SK-N-SH treated with all-trans-retinoic acid at 6 μM for 48 hours (cell line): ENCODE measurements at regions not wholly inside any gene's neighbourhood (a gene's known extent, or its start where the extent isn't known, plus 50 kb on each side); places are given as distances from the start of the nearest gene placed in this dataset.
A peak's percentile ranks its signal among the peaks of the same experiment; 100 is the strongest.

ENCODE experiments used
- ATAC-seq: fragments of 200-7000 bp; cut with Tn5 transposase; 3 replicates; pipeline ENCODE4 v1.9.1; 2020; ENCODE audit warnings: mild to moderate bottlenecking, moderate library complexity
- ARNTL ChIP-seq: fragments of 450-650 bp; formaldehyde crosslinking; IDR thresholded peaks from 2 replicates; pipeline ENCODE4 v1.5.0; 2020; ENCODE audit warnings: low read depth, mild to moderate bottlenecking, moderate library complexity, borderline replicate concordance
- BACH2 ChIP-seq: fragments of 250-450 bp; sonication (Bioruptor Pico); IDR thresholded peaks from 2 replicates; pipeline ENCODE4 v1.9.0; 2021; ENCODE audit warnings: mild to moderate bottlenecking, borderline replicate concordance
- CSDC2 ChIP-seq: fragments of 250-450 bp; sonication (Bioruptor Pico); IDR thresholded peaks from 2 replicates; pipeline ENCODE4 v1.5.0; 2020; ENCODE audit warnings: mild to moderate bottlenecking, moderate library complexity
- GLIS3 ChIP-seq: fragments of 250-450 bp; sonication (Bioruptor Pico); IDR thresholded peaks from 2 replicates; pipeline ENCODE4 v1.5.0; 2020; ENCODE audit warnings: mild to moderate bottlenecking, moderate library complexity
- ISL1 ChIP-seq: fragments of 250-450 bp; sonication (Bioruptor Pico); IDR thresholded peaks from 2 replicates; pipeline ENCODE4 v2.1.2; 2022; ENCODE audit warnings: mild to moderate bottlenecking, moderate library complexity
- OSR1 ChIP-seq: fragments of 250-450 bp; sonication (Bioruptor Pico); IDR thresholded peaks from 2 replicates; pipeline ENCODE4 v1.8.0; 2022; ENCODE audit warnings: moderate library complexity, mild to moderate bottlenecking, inconsistent platforms
- PPARA ChIP-seq: fragments of 250-450 bp; sonication (Bioruptor Pico); IDR thresholded peaks from 2 replicates; pipeline ENCODE4 v1.5.0; 2020; ENCODE audit warnings: mild to moderate bottlenecking, borderline replicate concordance
- TCF4 ChIP-seq: fragments of 250-450 bp; sonication (Bioruptor Pico); IDR thresholded peaks from 2 replicates; pipeline ENCODE4 v1.8.0; 2021; ENCODE audit warnings: mild to moderate bottlenecking, moderate library complexity, borderline replicate concordance
- TOX ChIP-seq: fragments of 250-450 bp; sonication (Bioruptor Pico); IDR thresholded peaks from 2 replicates; pipeline ENCODE4 v1.8.0; 2021; ENCODE audit warnings: mild to moderate bottlenecking, moderate library complexity, borderline replicate concordance
- ZC3H10 ChIP-seq: fragments of 250-450 bp; sonication (Bioruptor Pico); IDR thresholded peaks from 2 replicates; pipeline ENCODE4 v1.5.1; 2021; ENCODE audit warnings: mild to moderate bottlenecking, moderate library complexity
- TF ChIP-seq, protein P1 (sequence below): fragments of 250-450 bp; sonication (Bioruptor Pico); IDR thresholded peaks from 2 replicates; pipeline ENCODE4 v1.8.0; 2020; ENCODE audit warnings: mild to moderate bottlenecking, moderate library complexity, borderline replicate concordance
- TF ChIP-seq, protein P2 (sequence below): fragments of 250-450 bp; sonication (Bioruptor Pico); IDR thresholded peaks from 2 replicates; pipeline ENCODE4 v1.5.1; 2021; ENCODE audit warnings: mild to moderate bottlenecking, moderate library complexity
- TF ChIP-seq, protein P3 (sequence below): fragments of 250-450 bp; sonication (Bioruptor Pico); IDR thresholded peaks from 2 replicates; pipeline ENCODE4 v1.5.0; 2020; ENCODE audit warnings: mild to moderate bottlenecking, moderate library complexity
- TF ChIP-seq, protein P4 (sequence below): fragments of 250-450 bp; sonication (Bioruptor Pico); IDR thresholded peaks from 2 replicates; pipeline ENCODE4 v1.8.0; 2021; ENCODE audit warnings: low read depth, mild to moderate bottlenecking, moderate library complexity, borderline replicate concordance
- TF ChIP-seq, protein P5 (sequence below): fragments of 250-450 bp; sonication (Bioruptor Pico); IDR thresholded peaks from 2 replicates; pipeline ENCODE4 v1.5.1; 2020; ENCODE audit warnings: low read depth, mild to moderate bottlenecking, moderate library complexity

DNA sequence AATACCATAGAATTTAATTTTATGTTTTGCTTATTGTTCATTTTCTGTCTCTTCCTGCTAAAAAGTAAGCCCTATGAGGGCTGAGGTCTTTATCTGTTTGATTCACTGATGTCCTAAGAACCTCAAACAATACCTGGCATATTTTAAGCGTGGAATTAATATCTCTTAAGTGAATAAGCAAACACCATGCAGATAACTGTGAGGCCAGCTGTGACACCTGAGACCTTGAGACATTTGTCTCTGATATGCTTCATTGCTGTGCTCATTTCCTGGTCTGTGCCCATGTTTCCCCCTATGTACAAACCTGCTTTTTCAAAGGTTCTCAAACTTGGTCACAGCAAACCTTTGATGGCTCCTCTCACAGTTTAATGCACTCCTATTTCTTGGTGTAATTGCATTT lies 254.6 kb downstream of the COG6 start (continued):
- TF ChIP-seq, protein P1, sequence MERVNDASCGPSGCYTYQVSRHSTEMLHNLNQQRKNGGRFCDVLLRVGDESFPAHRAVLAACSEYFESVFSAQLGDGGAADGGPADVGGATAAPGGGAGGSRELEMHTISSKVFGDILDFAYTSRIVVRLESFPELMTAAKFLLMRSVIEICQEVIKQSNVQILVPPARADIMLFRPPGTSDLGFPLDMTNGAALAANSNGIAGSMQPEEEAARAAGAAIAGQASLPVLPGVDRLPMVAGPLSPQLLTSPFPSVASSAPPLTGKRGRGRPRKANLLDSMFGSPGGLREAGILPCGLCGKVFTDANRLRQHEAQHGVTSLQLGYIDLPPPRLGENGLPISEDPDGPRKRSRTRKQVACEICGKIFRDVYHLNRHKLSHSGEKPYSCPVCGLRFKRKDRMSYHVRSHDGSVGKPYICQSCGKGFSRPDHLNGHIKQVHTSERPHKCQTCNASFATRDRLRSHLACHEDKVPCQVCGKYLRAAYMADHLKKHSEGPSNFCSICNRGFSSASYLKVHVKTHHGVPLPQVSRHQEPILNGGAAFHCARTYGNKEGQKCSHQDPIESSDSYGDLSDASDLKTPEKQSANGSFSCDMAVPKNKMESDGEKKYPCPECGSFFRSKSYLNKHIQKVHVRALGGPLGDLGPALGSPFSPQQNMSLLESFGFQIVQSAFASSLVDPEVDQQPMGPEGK (CRISPR knock-in tag), result no peak
- TF ChIP-seq, protein P2, sequence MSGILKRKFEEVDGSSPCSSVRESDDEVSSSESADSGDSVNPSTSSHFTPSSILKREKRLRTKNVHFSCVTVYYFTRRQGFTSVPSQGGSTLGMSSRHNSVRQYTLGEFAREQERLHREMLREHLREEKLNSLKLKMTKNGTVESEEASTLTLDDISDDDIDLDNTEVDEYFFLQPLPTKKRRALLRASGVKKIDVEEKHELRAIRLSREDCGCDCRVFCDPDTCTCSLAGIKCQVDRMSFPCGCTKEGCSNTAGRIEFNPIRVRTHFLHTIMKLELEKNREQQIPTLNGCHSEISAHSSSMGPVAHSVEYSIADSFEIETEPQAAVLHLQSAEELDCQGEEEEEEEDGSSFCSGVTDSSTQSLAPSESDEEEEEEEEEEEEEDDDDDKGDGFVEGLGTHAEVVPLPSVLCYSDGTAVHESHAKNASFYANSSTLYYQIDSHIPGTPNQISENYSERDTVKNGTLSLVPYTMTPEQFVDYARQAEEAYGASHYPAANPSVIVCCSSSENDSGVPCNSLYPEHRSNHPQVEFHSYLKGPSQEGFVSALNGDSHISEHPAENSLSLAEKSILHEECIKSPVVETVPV (CRISPR knock-in tag), result no peak
- TF ChIP-seq TCF4 (CRISPR knock-in tag), result no peak
- TF ChIP-seq, all 23 proteins: peak for 0

DNA sequence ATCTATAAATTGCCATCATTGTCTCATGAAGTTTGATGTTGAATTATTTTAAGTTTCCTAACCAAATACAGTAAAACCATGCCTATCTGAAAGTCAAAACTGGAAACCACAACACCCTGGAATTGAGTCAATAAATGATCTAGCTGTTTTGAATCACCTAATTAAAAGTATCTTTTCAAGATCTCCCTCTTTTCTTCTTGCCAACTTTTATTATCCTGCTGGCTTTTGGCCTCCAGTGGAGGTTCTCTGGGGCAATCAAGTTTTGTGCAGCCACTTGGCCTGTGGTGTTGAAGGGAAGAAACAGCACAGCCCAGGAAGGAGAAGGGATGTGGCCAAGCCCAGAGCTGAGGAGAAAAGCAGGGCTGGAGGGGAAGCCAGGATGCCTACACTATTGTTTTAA lies 255.4 kb downstream of the COG6 start:
- peak; percentile 69 for TF ChIP-seq ISL1 (CRISPR knock-in tag)
- TF ChIP-seq, protein P3, sequence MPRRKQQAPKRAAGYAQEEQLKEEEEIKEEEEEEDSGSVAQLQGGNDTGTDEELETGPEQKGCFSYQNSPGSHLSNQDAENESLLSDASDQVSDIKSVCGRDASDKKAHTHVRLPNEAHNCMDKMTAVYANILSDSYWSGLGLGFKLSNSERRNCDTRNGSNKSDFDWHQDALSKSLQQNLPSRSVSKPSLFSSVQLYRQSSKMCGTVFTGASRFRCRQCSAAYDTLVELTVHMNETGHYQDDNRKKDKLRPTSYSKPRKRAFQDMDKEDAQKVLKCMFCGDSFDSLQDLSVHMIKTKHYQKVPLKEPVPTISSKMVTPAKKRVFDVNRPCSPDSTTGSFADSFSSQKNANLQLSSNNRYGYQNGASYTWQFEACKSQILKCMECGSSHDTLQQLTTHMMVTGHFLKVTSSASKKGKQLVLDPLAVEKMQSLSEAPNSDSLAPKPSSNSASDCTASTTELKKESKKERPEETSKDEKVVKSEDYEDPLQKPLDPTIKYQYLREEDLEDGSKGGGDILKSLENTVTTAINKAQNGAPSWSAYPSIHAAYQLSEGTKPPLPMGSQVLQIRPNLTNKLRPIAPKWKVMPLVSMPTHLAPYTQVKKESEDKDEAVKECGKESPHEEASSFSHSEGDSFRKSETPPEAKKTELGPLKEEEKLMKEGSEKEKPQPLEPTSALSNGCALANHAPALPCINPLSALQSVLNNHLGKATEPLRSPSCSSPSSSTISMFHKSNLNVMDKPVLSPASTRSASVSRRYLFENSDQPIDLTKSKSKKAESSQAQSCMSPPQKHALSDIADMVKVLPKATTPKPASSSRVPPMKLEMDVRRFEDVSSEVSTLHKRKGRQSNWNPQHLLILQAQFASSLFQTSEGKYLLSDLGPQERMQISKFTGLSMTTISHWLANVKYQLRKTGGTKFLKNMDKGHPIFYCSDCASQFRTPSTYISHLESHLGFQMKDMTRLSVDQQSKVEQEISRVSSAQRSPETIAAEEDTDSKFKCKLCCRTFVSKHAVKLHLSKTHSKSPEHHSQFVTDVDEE, result no peak
- ATAC-seq, result peak; percentile 86

DNA sequence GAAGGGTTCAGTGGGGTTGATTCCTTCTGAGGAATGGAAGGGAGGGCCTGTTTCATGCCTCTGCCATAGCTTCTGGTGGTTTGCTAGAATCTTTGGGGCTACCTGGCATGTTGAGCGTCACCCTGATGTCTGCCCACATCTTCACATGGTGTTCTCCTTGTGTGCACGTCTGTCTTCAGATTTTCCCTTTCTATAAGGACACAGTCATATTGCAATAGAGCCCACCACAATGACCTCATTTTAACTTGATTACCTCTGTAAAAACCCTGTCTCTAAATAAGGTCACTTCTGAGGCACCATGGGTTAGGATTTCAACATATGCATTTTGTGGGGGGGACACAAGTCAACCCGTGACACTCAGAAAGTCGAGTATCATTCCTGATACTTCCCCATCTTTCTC lies 257.9 kb downstream of the COG6 start:
- no peak for TF ChIP-seq ARNTL (CRISPR knock-in tag)
- TF ChIP-seq, protein P3, result no peak
- TF ChIP-seq, protein P4, sequence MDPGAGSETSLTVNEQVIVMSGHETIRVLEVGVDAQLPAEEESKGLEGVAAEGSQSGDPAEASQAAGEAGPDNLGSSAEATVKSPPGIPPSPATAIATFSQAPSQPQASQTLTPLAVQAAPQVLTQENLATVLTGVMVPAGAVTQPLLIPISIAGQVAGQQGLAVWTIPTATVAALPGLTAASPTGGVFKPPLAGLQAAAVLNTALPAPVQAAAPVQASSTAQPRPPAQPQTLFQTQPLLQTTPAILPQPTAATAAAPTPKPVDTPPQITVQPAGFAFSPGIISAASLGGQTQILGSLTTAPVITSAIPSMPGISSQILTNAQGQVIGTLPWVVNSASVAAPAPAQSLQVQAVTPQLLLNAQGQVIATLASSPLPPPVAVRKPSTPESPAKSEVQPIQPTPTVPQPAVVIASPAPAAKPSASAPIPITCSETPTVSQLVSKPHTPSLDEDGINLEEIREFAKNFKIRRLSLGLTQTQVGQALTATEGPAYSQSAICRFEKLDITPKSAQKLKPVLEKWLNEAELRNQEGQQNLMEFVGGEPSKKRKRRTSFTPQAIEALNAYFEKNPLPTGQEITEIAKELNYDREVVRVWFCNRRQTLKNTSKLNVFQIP (CRISPR knock-in tag), result no peak
- TF ChIP-seq BACH2 (CRISPR knock-in tag), result no peak
- TF ChIP-seq GLIS3, result no peak
- no peak for TF ChIP-seq ISL1 (CRISPR knock-in tag)
- no peak for TF ChIP-seq OSR1 (CRISPR knock-in tag)
- TF ChIP-seq ZC3H10 (CRISPR knock-in tag), result no peak
- TF ChIP-seq PPARA, result no peak
- TF ChIP-seq, protein P5, sequence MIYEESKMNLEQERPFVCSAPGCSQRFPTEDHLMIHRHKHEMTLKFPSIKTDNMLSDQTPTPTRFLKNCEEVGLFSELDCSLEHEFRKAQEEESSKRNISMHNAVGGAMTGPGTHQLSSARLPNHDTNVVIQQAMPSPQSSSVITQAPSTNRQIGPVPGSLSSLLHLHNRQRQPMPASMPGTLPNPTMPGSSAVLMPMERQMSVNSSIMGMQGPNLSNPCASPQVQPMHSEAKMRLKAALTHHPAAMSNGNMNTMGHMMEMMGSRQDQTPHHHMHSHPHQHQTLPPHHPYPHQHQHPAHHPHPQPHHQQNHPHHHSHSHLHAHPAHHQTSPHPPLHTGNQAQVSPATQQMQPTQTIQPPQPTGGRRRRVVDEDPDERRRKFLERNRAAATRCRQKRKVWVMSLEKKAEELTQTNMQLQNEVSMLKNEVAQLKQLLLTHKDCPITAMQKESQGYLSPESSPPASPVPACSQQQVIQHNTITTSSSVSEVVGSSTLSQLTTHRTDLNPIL, result no peak
- ATAC-seq, result no peak

DNA sequence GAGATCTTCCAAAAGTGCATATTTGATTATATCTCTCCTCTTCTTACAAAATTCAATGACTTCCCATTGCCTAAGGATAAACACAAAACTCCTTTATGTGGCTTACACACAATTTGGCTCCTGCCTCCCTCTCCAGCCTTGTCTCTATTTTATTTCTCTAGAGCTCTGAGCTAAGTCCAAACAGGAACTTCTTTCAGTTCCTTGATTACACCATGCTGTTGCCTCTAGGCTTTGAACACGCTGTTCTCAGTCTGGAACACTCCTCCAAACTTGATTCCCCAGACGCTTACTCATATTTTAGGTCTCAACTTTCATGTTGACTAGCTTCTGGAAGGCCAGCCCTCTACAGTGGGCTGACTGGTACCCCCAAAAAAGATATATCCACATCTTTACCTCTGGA lies 258.5 kb downstream of the COG6 start:
- ATAC-seq, result no peak
- no peak for TF ChIP-seq GLIS3
- TF ChIP-seq, protein P4 (CRISPR knock-in tag), result no peak
- no peak for TF ChIP-seq PPARA
- TF ChIP-seq TOX (CRISPR knock-in tag), result no peak
- no peak for TF ChIP-seq CSDC2 (CRISPR knock-in tag)
- TF ChIP-seq ARNTL (CRISPR knock-in tag), result no peak
- TF ChIP-seq ZC3H10 (CRISPR knock-in tag), result no peak
- TF ChIP-seq, protein P3, result no peak
- TF ChIP-seq, protein P2 (CRISPR knock-in tag), result no peak
- TF ChIP-seq TCF4 (CRISPR knock-in tag), result no peak
